ENCODE measurements at regions not wholly inside any gene's neighbourhood (a gene's known extent, or its start where the extent isn't known, plus 50 kb on each side); places are given as distances from the start of the nearest gene placed in this dataset.

GRCh38 chr12:45666816-45667215 lies 62.7 kb upstream of the ARID2 start:
- Mint-ChIP-seq H3K36me3 (no peaks in the 10 kb centered on the region), H3K9me3 (no peaks in the 10 kb centered on the region), H3K27me3 (no peaks in the 10 kb centered on the region), H3K4me1 (peaks cover 10 to 16% of the 10 kb centered on the region in 2 donors), H3K4me3 (no peak overlapping the region), H3K27ac (no peak overlapping the region)
- no peak for DNase-seq
- ATAC-seq (replicated peaks): no peak

DNA sequence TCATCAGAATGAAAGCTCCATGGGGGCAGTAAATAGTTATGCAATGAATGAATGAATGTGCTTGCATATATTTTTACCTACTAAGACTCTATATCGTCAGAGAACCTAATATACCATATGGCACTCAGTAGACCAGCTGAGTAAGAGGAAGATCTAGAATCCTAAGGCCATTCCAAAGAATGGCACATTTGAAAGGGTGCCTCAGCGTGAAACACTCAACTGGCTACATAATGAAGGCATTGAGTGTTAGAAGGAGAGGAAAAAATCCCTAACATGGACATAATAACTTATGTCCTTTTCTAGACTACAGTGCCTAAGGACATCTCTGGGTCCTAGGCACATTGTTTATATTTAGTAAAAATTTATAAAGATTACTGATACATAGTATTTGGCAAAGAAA lies 61.7 kb upstream of the ARID2 start:
- no peak overlapping the region for H3K27ac Mint-ChIP-seq
- no peaks in the 10 kb centered on the region for H3K9me3 Mint-ChIP-seq
- DNase-seq (no peak), ATAC-seq (replicated peaks) (no peak)
- peaks cover 10 to 16% of the 10 kb centered on the region in 2 donors for H3K4me1 Mint-ChIP-seq
- no peaks in the 10 kb centered on the region for H3K36me3 Mint-ChIP-seq
- no peak overlapping the region for H3K4me3 Mint-ChIP-seq
- H3K27me3 Mint-ChIP-seq: no peaks in the 10 kb centered on the region

DNA sequence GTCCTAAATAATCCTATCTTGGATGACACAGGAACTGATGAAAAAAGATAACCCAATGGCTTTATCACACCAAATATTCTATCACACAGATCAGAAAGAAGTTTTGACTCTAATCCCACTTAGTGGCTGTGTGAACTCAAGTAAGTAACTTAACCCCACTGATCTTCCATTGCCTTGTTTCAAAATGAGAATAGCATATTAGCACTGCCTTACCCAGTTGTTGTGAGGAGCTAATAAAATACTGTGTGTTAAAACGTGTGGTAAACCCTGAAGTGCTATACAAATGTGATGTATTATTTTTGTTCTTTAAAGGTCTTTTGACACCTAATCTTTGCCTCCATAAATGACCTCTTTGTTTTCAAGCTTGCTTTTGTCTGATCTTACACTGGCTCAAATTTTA lies 60.9 kb upstream of the ARID2 start:
- Mint-ChIP-seq H3K4me1 (peaks cover 10 to 16% of the 10 kb centered on the region in 2 donors), H3K36me3 (no peaks in the 10 kb centered on the region), H3K9me3 (no peaks in the 10 kb centered on the region), H3K27ac (peak overlapping the region; percentile 3), H3K27me3 (no peaks in the 10 kb centered on the region), H3K4me3 (peak overlapping the region in 1 of 2 donors; percentile 2)
- ATAC-seq (replicated peaks) (peak in 1 of 2 donors; percentile 7), DNase-seq (no peak)

DNA sequence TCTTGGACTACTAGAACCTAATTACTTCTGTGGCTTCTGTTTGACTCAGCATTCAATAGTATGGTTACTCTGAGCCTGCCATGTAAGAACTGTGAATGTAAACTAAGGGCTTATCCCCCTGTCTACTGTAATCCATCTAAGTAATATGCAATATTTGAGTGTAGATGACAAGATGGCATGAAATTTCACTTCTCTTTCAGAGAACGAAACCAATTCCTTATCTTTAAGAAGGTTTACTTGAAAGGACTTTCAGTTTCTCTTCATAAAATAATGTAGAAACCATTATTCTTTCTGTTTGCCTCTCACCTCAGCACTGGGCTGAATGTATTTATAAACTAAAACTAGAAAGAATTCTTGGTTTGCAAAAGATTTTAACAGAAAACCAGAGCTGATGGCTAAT lies 60.4 kb upstream of the ARID2 start:
- DNase-seq (no peak), ATAC-seq (replicated peaks) (peak; percentile 79 to 81)
- peak overlapping the region; percentile 3 for H3K27ac Mint-ChIP-seq
- H3K9me3 Mint-ChIP-seq: no peaks in the 10 kb centered on the region
- H3K4me3 Mint-ChIP-seq: peak overlapping the region; percentile 5 to 62
- no peaks in the 10 kb centered on the region for H3K27me3 Mint-ChIP-seq
- no peaks in the 10 kb centered on the region for H3K36me3 Mint-ChIP-seq
- H3K4me1 Mint-ChIP-seq: peaks cover 10 to 16% of the 10 kb centered on the region in 2 donors

DNA sequence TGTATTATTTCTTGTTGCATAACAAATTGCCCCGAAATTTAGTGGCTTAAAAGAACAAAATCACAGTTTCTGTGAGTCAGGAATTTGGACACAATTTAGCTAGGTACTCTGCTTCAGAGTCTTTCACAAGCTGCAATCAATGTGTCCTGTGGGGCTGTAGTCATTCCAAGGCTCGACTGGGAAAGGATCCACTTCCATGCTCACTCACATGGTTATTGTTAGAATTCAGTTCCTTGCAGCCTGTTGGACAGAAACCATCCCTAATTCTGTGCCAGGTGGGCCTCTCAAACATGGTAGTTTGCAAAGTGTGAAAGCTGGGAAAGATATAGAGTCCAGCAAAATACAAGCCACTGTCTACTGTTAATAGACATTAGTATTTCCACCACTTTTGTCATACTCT lies 59.7 kb upstream of the ARID2 start:
- no peaks in the 10 kb centered on the region for H3K27me3 Mint-ChIP-seq
- DNase-seq (no peak), ATAC-seq (replicated peaks) (no peak)
- H3K36me3 Mint-ChIP-seq: no peaks in the 10 kb centered on the region
- peaks cover 10 to 16% of the 10 kb centered on the region in 2 donors for H3K4me1 Mint-ChIP-seq
- no peaks in the 10 kb centered on the region for H3K9me3 Mint-ChIP-seq
- no peak overlapping the region for H3K4me3 Mint-ChIP-seq
- no peak overlapping the region for H3K27ac Mint-ChIP-seq

- no peaks in the 10 kb centered on the region for H3K36me3 Mint-ChIP-seq
- peak; percentile 4 for DNase-seq
- no peaks in the 10 kb centered on the region for H3K27me3 Mint-ChIP-seq
- peaks cover 10 to 16% of the 10 kb centered on the region in 2 donors for H3K4me1 Mint-ChIP-seq
- peak; percentile 80 to 82 for ATAC-seq (replicated peaks)
- H3K27ac Mint-ChIP-seq: no peak overlapping the region
- no peaks in the 10 kb centered on the region for H3K9me3 Mint-ChIP-seq
- H3K4me3 Mint-ChIP-seq: peak overlapping the region in 1 of 2 donors; percentile 19
Measured at GRCh38 chr12:45670346-45671065, 59.0 kb upstream of the ARID2 start.

DNA sequence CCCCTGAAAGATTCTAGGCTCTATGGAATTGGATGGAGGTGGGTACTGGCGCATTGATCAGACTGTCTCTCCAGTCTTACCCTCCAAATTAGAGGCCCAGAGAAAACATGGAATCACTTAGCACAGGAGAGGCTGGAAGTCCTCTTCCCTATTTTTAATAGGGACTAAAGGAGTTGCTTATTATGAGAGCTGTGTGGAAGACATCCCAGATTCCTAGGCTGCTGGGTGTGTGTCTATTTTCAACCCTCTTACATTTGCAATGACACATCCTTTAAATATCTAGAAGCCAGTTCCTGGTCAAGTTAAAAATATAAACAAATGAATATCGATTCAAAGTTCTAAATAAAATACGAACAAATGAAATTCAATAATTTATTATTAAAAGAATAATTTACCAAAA lies 58.3 kb upstream of the ARID2 start:
- Mint-ChIP-seq H3K27me3 (no peaks in the 10 kb centered on the region), H3K9me3 (no peaks in the 10 kb centered on the region), H3K27ac (no peak overlapping the region), H3K4me3 (no peak overlapping the region), H3K36me3 (no peaks in the 10 kb centered on the region), H3K4me1 (peaks cover 10 to 16% of the 10 kb centered on the region in 2 donors)
- DNase-seq (no peak), ATAC-seq (replicated peaks) (no peak)

- no peak for DNase-seq
Measured at GRCh38 chr12:45674181-45674977, 55.1 kb upstream of the ARID2 start.

DNA sequence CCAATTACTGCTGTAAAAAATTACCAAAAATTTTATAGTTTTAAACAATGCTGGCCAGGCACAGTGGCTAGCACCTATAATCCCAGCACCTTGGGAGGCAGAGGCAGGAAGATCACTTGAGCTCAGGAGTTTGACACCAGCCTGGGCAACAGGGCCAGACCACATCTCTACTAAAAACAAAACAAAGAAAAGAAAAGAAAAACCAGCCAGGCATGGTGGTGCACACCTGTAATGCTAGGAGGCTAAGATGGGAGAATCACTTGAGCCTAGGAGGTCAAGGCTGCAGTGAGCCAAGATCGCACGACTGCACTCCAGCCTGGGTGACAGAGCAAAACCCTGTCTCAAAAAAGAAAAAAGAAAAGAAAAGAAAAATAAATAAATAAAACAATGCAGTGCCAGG lies 54.0 kb upstream of the ARID2 start:
- ATAC-seq (replicated peaks) (no peak), DNase-seq (no peak)
- H3K9me3 Mint-ChIP-seq: no peaks in the 10 kb centered on the region
- no peak overlapping the region for H3K4me3 Mint-ChIP-seq
- no peaks in the 10 kb centered on the region for H3K36me3 Mint-ChIP-seq
- peaks cover 0 to 2% of the 10 kb centered on the region in 2 donors for H3K4me1 Mint-ChIP-seq
- no peaks in the 10 kb centered on the region for H3K27me3 Mint-ChIP-seq
- H3K27ac Mint-ChIP-seq: no peak overlapping the region

More at GRCh38 chr12:45674181-45674977, 55.1 kb upstream of the ARID2 start:
- peaks cover 4 to 6% of the 10 kb centered on the region in 2 donors for H3K4me1 Mint-ChIP-seq
- no peaks in the 10 kb centered on the region for H3K9me3 Mint-ChIP-seq
- no peak for ATAC-seq (replicated peaks)
- H3K27me3 Mint-ChIP-seq: no peaks in the 10 kb centered on the region
- no peak overlapping the region for H3K4me3 Mint-ChIP-seq
- no peaks in the 10 kb centered on the region for H3K36me3 Mint-ChIP-seq
- H3K27ac Mint-ChIP-seq: no peak overlapping the region
